ENCODE measurements at regions not wholly inside any gene's neighbourhood (a gene's known extent, or its start where the extent isn't known, plus 50 kb on each side); places are given as distances from the start of the nearest gene placed in this dataset.
"Not testable (repeated sequence)": the region's sequence is repeated elsewhere in the genome, so short reads cannot be mapped to it uniquely, and the experiment has no call there.

DNA sequence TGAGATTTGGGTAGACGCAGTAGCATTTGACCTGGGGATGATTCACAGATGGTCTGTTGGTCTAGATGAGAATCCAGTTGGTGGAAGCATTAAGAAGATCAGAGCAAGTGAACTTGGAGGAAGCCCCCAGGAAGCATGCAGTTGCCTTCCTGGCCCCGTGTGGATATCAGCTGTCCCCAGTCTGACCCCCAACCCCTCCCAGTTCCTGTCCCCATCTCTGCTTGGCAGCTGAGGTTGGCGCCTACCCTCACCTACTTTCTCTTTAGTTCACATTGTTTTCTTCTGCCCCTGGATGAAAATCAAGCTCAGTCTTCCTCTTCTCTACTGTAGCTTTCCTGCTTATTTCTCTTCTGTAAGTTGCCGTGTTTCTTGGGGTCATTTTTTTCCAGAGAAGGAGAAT lies 227.9 kb downstream of the GATA3 start:
- no peak for DNase-seq (ENCODE audit: extremely low read depth, low read depth)
- TF ChIP-seq CTCF (IDR thresholded peaks at IDR 0.05; ENCODE audit: low read depth, low read length, missing control alignments): no peak
- no peak overlapping the region for H3K4me3 ChIP-seq (replicated peaks; ENCODE audit: low read depth, low read length)

GRCh38 chr10:8283166-8283905 lies 228.8 kb downstream of the GATA3 start:
- no peak for DNase-seq (ENCODE audit: extremely low read depth, low read depth)
- TF ChIP-seq CTCF (IDR thresholded peaks at IDR 0.05; ENCODE audit: low read depth, low read length, missing control alignments): no peak

GRCh38 chr10:8283986-8284385 lies 229.5 kb downstream of the GATA3 start:
- no peak for TF ChIP-seq CTCF (IDR thresholded peaks at IDR 0.05; ENCODE audit: low read depth, low read length, missing control alignments)
- DNase-seq (ENCODE audit: extremely low read depth, low read depth): no peak
- no peak overlapping the region for H3K4me3 ChIP-seq (replicated peaks; ENCODE audit: low read depth, low read length)

More at GRCh38 chr10:8283166-8283905, 228.8 kb downstream of the GATA3 start:
- no peak overlapping the region for H3K4me3 ChIP-seq (replicated peaks; ENCODE audit: low read depth, low read length)

DNA sequence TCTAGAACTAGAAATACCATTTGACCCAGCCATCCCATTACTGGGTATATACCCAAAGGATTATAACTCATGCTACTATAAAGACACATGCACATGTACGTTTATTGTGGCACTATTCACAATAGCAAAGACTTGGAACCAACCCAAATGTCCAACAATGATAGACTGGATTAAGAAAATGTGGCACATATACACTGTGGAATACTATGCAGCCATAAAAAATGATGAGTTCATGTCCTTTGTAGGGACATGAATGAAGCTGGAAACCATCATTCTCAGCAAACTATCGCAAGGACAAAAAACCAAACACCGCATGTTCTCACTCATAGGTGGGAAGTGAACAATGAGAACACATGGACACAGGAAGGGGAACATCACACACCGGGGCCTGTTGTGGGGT lies 231.5 kb downstream of the GATA3 start:
- not testable (repeated sequence) for H3K4me3 ChIP-seq (replicated peaks; ENCODE audit: low read depth, low read length); DNase-seq (ENCODE audit: extremely low read depth, low read depth)

GRCh38 chr10:8288600-8288999 lies 234.1 kb downstream of the GATA3 start:
- H3K4me3 ChIP-seq (replicated peaks; ENCODE audit: low read depth, low read length): no peak overlapping the region
- TF ChIP-seq CTCF (IDR thresholded peaks at IDR 0.05; ENCODE audit: low read depth, low read length, missing control alignments): no peak
- DNase-seq (ENCODE audit: extremely low read depth, low read depth): no peak

DNA sequence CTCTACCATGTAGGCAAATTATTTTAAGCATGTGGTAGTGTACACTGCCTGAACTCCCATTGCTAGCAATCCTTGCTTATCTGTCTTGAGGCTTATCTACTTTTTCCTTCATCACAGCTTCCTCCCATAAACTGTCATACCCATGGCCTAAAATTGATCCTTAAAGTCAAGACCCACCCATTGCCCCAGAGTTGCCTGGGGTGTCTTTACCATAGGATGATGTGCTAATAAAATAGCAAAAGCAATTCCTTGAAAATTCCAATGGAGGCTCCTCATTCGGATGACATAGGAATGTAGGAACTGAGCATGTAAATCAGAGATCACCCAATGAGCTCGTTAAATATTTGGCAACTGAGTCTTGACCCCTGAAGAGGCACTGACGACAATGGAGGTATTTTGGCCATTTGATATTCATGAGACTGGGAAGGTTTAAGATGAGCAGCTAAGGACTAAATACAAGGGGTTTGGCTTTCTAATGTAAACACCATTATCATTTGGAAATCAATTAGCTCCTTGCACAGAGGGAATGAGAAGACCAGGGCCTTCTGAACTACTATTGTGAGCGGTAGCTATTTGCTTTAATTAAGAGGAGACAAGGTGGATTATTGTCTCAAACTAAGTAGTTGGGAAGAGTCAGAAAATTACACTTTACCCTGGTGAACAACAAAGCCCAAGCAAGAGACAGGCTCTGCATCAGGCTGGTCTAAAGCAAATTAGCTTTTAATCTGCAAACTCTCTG lies 234.9 kb downstream of the GATA3 start:
- no peak for DNase-seq (ENCODE audit: extremely low read depth, low read depth)
- no peak overlapping the region for H3K4me3 ChIP-seq (replicated peaks; ENCODE audit: low read depth, low read length)
- TF ChIP-seq CTCF (IDR thresholded peaks at IDR 0.05; ENCODE audit: low read depth, low read length, missing control alignments): no peak

DNA sequence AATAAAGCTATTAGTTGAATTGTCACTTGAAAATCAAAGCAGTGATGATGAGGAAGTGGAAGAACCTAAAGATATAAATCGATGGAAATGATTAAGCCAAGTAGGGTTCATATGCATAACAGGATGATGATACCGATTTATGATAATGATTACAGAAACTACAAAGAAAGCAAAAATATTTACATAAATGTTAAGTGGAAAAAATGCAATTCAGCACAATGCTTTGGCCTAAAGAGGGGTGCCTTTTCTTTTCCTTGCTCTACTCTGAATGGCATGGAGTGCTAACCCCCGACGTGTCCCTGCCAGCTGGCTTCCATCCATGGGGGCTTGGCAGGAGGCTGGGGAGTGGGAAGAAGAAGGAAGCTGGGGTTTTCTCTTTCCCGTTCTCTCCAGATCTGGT lies 240.3 kb downstream of the GATA3 start:
- TF ChIP-seq CTCF (IDR thresholded peaks at IDR 0.05; ENCODE audit: low read depth, low read length, missing control alignments): no peak
- no peak overlapping the region for H3K4me3 ChIP-seq (replicated peaks; ENCODE audit: low read depth, low read length)
- no peak for DNase-seq (ENCODE audit: extremely low read depth, low read depth)
